SK-N-SH (cell line): ENCODE measurements at regions not wholly inside any gene's neighbourhood (a gene's known extent, or its start where the extent isn't known, plus 50 kb on each side); places are given as distances from the start of the nearest gene placed in this dataset.

Experiments
- CTCF ChIA-PET: fragments of 300-600, 350-600 bp; formaldehyde crosslinking; extraction: SDS; loops from one replicate; lab custom pipeline; 2021; lab: Yijun Ruan, JAX
- POLR2A ChIA-PET: fragments of 350-600 bp; sonication (Branson Sonifier 250); formaldehyde crosslinking; extraction: SDS; loops from one replicate; lab custom pipeline; 2020; ENCODE audit warnings: antibody characterized with exemption, inconsistent platforms; lab: Yijun Ruan, JAX
- DNase-seq: peaks from one replicate; pipeline ENCODE4 v3.0.0; 2012
- H2AFZ ChIP-seq: fragments of 200-600 bp; sonication (generic); 2 replicates; pipeline ENCODE4 v1.8.1; 2016; ENCODE audit warnings: antibody characterized with exemption, mild to moderate bottlenecking, low read depth
- H3F3A ChIP-seq: fragments of 200-600 bp; sonication (generic); replicated peaks from 2 replicates; pipeline ENCODE3; 2016; ENCODE audit warnings: antibody characterized with exemption, mild to moderate bottlenecking; ENCODE audit not compliant: insufficient read depth
- H3K27ac ChIP-seq, 2 experiments: fragments of 200-500 bp in 1 of 2; fragments of 200-600 bp in 1 of 2; sonication (Bioruptor generic) in 1 of 2; sonication (generic), shearing (Covaris generic) in 1 of 2; 2 replicates each; pipeline versions ENCODE4 v1.5.1 to v1.6.1; 2014 to 2016; ENCODE audit warnings: low read depth in 2 of 2, inconsistent platforms in 1 of 2, low read length in 1 of 2, mild to moderate bottlenecking in 1 of 2, mixed read lengths in 1 of 2
- H3K27me3 ChIP-seq: fragments of 200-600 bp; sonication (generic), shearing (Covaris generic); 2 replicates; pipeline ENCODE4 v1.6.1; 2016; ENCODE audit warnings: mixed run types; ENCODE audit not compliant: insufficient read depth
- H3K36me3 ChIP-seq, 2 experiments: fragments of 200-500 bp in 1 of 2; fragments of 200-600 bp in 1 of 2; sonication (Bioruptor generic) in 1 of 2; sonication (generic) in 1 of 2; replicated peaks in 1 of 2; 2 replicates each; pipeline versions ENCODE3 to v1.5.1; 2014 to 2016; ENCODE audit warnings: low read length in 1 of 2, mild to moderate bottlenecking in 1 of 2; ENCODE audit not compliant: insufficient read depth in 2 of 2, control insufficient read depth in 1 of 2
- H3K4me1 ChIP-seq, 2 experiments: fragments of 200-500 bp in 1 of 2; fragments of 200-600 bp in 1 of 2; sonication (Bioruptor generic) in 1 of 2; sonication (generic), shearing (Covaris generic) in 1 of 2; 2 replicates each; pipeline versions ENCODE4 v1.5.1 to v1.6.1; 2014 to 2016; ENCODE audit warnings: low read depth in 1 of 2, low read length in 1 of 2, mixed run types in 1 of 2; ENCODE audit not compliant: insufficient read depth in 2 of 2, control insufficient read depth in 1 of 2
- H3K4me2 ChIP-seq: fragments of 200-600 bp; sonication (generic), shearing (Covaris generic); 2 replicates; pipeline ENCODE4 v1.6.1; 2017; ENCODE audit warnings: mixed run types
- H3K4me3 ChIP-seq, 2 experiments: fragments of 200-500 bp in 1 of 2; fragments of 200-600 bp in 1 of 2; sonication (Bioruptor generic) in 1 of 2; sonication (generic), shearing (Covaris generic) in 1 of 2; 2 replicates each; pipeline versions ENCODE4 v1.5.1 to v1.8.1; 2014 to 2016; ENCODE audit warnings: low read depth in 2 of 2, inconsistent platforms in 1 of 2, low read length in 1 of 2, mild to moderate bottlenecking in 1 of 2, mixed read lengths in 1 of 2, moderate library complexity in 1 of 2
- H3K79me2 ChIP-seq: fragments of 200-600 bp; sonication (generic); 2 replicates; pipeline ENCODE4 v1.8.1; 2017; ENCODE audit warnings: mild to moderate bottlenecking; ENCODE audit not compliant: insufficient read depth
- H3K9ac ChIP-seq: fragments of 200-600 bp; sonication (generic); 2 replicates; pipeline ENCODE4 v1.6.1; 2017; ENCODE audit warnings: mixed run types
- H3K9me2 ChIP-seq: fragments of 200-600 bp; sonication (generic); 2 replicates; pipeline ENCODE4 v1.6.1; 2017; ENCODE audit warnings: mixed run types
- H3K9me3 ChIP-seq: fragments of 200-600 bp; sonication (generic); 2 replicates; pipeline ENCODE4 v1.6.1; 2017; ENCODE audit warnings: mixed run types, mild to moderate bottlenecking, moderate library complexity
- H4K20me1 ChIP-seq: fragments of 200-600 bp; sonication (generic); 2 replicates; pipeline ENCODE4 v1.6.1; 2017; ENCODE audit warnings: mild to moderate bottlenecking, mixed run types; ENCODE audit not compliant: insufficient read depth
- ELF1 ChIP-seq: IDR thresholded peaks from 2 replicates; pipeline ENCODE4 v1.4.0; 2012
- EP300 ChIP-seq, 2 experiments: IDR thresholded peaks; 2 replicates each; pipeline versions ENCODE4 v1.4.0 to v1.6.1; 2012; ENCODE audit warnings: borderline replicate concordance in 1 of 2, low read depth in 1 of 2, low read length in 1 of 2
- FOSL2 ChIP-seq: IDR thresholded peaks from 2 replicates; pipeline ENCODE4 v1.4.0; 2012; ENCODE audit warnings: low read depth, mild to moderate bottlenecking, moderate library complexity, borderline replicate concordance
- FOXM1 ChIP-seq: IDR thresholded peaks from 2 replicates; pipeline ENCODE4 v1.4.0; 2012; ENCODE audit warnings: low read depth, mild to moderate bottlenecking
- GABPA ChIP-seq: IDR thresholded peaks from 2 replicates; pipeline ENCODE4 v1.4.0; 2012; ENCODE audit warnings: low read depth, mild to moderate bottlenecking
- GATA2 ChIP-seq: sonication (generic); formaldehyde crosslinking; IDR thresholded peaks from 2 replicates; pipeline ENCODE4 v1.5.0; 2020; ENCODE audit warnings: mild to moderate bottlenecking, missing genetic modification reagents
- JUND ChIP-seq: IDR thresholded peaks from 2 replicates; pipeline ENCODE4 v1.4.0; 2012
- MEF2A ChIP-seq: IDR thresholded peaks from 2 replicates; pipeline ENCODE4 v1.4.0; 2012; ENCODE audit warnings: low read depth, borderline replicate concordance
- MXI1 ChIP-seq: IDR thresholded peaks from 2 replicates; pipeline ENCODE4 v1.6.1; 2012; ENCODE audit warnings: mild to moderate bottlenecking, low read depth, low read length, improper control_type of control experiment
- NFIC ChIP-seq: IDR thresholded peaks from 2 replicates; pipeline ENCODE4 v1.4.0; 2012; ENCODE audit warnings: borderline replicate concordance
- RCOR1 ChIP-seq: fragments of 150-350 bp; IDR thresholded peaks from 2 replicates; pipeline ENCODE4 v1.6.1; 2017; ENCODE audit warnings: antibody characterized with exemption, low read length
- SMC3 ChIP-seq: IDR thresholded peaks from 2 replicates; pipeline ENCODE4 v1.6.1; 2012; ENCODE audit warnings: low read depth, low read length, improper control_type of control experiment
- TCF12 ChIP-seq: IDR thresholded peaks from 2 replicates; pipeline ENCODE4 v1.4.0; 2012
- WGBS: methylation state at CpG from one replicate; pipeline ENCODE4 v1.1.6; 2017; ENCODE audit warnings: low lambda C conversion rate; 5-methylcytosine and 5-hydroxymethylcytosine counted together
- TF ChIP-seq, protein P1 (sequence below): IDR thresholded peaks from 2 replicates; pipeline ENCODE4 v1.6.1; 2012; ENCODE audit warnings: mild to moderate bottlenecking, low read depth, low read length, moderate library complexity
- TF ChIP-seq, protein P2 (sequence below): IDR thresholded peaks from 2 replicates; pipeline ENCODE4; 2012
- TF ChIP-seq, protein P3 (sequence below): IDR thresholded peaks from 2 replicates; pipeline ENCODE4 v1.4.0; 2012; ENCODE audit warnings: low read depth
- TF ChIP-seq, protein P4 (sequence below): fragments of 150-350 bp; IDR thresholded peaks from 2 replicates; pipeline ENCODE4 v1.6.1; 2017; ENCODE audit warnings: antibody characterized with exemption, low read length, low read depth, borderline replicate concordance

DNA sequence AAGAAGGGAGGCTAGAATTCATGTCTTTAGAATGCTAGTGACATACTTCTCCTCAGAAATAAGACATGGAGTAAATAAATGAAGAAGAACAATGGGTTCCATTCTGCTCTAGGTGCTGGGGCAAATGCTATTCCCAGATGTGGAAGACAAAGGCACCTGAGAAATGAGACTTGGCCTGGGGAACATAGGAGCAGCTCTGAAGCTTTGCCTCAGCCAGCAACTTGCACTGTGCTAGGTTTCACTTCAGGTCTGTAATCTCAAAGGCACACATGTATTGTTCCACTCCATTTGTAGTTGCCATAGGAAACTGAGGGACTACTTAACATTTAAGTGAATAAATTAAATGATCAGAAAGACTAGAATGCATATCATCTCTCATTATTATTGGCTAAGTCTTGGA lies 538.9 kb upstream of the REG3G start:
- Histone ChIP-seq H3K36me3 (no peaks in the 10 kb centered on the region), H3K4me1 (no peaks in the 10 kb centered on the region), H2AFZ (no peak overlapping the region), H3K79me2 (no peaks in the 10 kb centered on the region), H3K27ac (no peak overlapping the region), H3K9ac (no peak overlapping the region), H3K4me2 (no peak overlapping the region), H3K9me3 (no peaks in the 10 kb centered on the region), H4K20me1 (no peaks in the 10 kb centered on the region), H3F3A (no peaks in the 10 kb centered on the region), H3K27me3 (no peaks in the 10 kb centered on the region), H3K9me2 (no peaks in the 10 kb centered on the region), H3K4me3 (no peak overlapping the region)
- CTCF ChIA-PET: no interaction called here
- TF ChIP-seq FOXM1 (no peak), MEF2A (no peak), SMC3 (no peak), JUND (no peak), RCOR1 (no peak)
- TF ChIP-seq, protein P1, sequence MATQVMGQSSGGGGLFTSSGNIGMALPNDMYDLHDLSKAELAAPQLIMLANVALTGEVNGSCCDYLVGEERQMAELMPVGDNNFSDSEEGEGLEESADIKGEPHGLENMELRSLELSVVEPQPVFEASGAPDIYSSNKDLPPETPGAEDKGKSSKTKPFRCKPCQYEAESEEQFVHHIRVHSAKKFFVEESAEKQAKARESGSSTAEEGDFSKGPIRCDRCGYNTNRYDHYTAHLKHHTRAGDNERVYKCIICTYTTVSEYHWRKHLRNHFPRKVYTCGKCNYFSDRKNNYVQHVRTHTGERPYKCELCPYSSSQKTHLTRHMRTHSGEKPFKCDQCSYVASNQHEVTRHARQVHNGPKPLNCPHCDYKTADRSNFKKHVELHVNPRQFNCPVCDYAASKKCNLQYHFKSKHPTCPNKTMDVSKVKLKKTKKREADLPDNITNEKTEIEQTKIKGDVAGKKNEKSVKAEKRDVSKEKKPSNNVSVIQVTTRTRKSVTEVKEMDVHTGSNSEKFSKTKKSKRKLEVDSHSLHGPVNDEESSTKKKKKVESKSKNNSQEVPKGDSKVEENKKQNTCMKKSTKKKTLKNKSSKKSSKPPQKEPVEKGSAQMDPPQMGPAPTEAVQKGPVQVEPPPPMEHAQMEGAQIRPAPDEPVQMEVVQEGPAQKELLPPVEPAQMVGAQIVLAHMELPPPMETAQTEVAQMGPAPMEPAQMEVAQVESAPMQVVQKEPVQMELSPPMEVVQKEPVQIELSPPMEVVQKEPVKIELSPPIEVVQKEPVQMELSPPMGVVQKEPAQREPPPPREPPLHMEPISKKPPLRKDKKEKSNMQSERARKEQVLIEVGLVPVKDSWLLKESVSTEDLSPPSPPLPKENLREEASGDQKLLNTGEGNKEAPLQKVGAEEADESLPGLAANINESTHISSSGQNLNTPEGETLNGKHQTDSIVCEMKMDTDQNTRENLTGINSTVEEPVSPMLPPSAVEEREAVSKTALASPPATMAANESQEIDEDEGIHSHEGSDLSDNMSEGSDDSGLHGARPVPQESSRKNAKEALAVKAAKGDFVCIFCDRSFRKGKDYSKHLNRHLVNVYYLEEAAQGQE: no peak
- TF ChIP-seq, protein P2, sequence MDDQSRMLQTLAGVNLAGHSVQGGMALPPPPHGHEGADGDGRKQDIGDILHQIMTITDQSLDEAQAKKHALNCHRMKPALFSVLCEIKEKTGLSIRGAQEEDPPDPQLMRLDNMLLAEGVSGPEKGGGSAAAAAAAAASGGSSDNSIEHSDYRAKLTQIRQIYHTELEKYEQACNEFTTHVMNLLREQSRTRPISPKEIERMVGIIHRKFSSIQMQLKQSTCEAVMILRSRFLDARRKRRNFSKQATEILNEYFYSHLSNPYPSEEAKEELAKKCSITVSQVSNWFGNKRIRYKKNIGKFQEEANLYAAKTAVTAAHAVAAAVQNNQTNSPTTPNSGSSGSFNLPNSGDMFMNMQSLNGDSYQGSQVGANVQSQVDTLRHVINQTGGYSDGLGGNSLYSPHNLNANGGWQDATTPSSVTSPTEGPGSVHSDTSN: no peak
- no peak for DNase-seq
- POLR2A ChIA-PET: no interaction called here

DNA sequence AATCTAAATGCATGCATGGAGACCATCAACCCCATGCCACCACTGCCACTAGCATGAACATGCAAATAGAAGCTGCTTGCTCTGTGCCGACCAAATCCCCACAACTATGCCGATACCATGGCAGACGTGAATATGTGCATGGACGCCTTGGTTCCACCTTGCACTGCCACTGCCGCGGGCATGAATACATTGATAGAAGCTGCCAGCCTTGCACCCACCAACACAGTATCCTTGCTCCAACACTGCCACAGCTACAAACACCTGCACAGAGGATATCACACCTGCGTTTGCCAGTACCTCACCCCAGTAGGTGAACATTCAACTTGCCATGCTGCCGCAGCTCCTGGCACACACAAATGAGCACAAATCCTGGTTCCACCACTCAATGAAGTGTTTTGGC lies 527.4 kb upstream of the REG3G start:
- no peak overlapping the region for H3K4me3 ChIP-seq
- no peak for DNase-seq
- no peaks in the 10 kb centered on the region for H3K79me2 ChIP-seq
- no peak overlapping the region for H3K4me2 ChIP-seq
- H3K9me2 ChIP-seq: no peaks in the 10 kb centered on the region
- no peak overlapping the region for H2AFZ ChIP-seq
- no peak overlapping the region for H3K27ac ChIP-seq
- H3F3A ChIP-seq: no peaks in the 10 kb centered on the region
- TF ChIP-seq, protein P1: no peak
- TF ChIP-seq GATA2 (CRISPR knock-in tag) (no peak), MXI1 (no peak), FOSL2 (no peak), NFIC (no peak), TCF12 (no peak), ELF1 (no peak), MEF2A (no peak), EP300 (IDR thresholded peaks at IDR 0.05; ENCODE audit: borderline replicate concordance in 1 of 2, low read depth in 1 of 2, low read length in 1 of 2) (no peak), GABPA (no peak)
- TF ChIP-seq, protein P3, sequence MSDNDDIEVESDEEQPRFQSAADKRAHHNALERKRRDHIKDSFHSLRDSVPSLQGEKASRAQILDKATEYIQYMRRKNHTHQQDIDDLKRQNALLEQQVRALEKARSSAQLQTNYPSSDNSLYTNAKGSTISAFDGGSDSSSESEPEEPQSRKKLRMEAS: no peak
- TF ChIP-seq, protein P4, sequence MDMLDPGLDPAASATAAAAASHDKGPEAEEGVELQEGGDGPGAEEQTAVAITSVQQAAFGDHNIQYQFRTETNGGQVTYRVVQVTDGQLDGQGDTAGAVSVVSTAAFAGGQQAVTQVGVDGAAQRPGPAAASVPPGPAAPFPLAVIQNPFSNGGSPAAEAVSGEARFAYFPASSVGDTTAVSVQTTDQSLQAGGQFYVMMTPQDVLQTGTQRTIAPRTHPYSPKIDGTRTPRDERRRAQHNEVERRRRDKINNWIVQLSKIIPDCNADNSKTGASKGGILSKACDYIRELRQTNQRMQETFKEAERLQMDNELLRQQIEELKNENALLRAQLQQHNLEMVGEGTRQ: no peak
- TF ChIP-seq, all 33 proteins: peak for 0
- Histone ChIP-seq H3K27me3 (no peaks in the 10 kb centered on the region), H3K9ac (no peak overlapping the region), H3K36me3 (no peaks in the 10 kb centered on the region), H3K4me1 (no peaks in the 10 kb centered on the region), H4K20me1 (no peaks in the 10 kb centered on the region), H3K9me3 (no peaks in the 10 kb centered on the region)
- 73% methylated on average over 7 of the region's 8 CpGs for WGBS
- CTCF ChIA-PET: no interaction called here
- POLR2A ChIA-PET: no interaction called here
